Stomach (tissue), 4 donors: ENCODE measurements at regions not wholly inside any gene's neighbourhood (a gene's known extent, or its start where the extent isn't known, plus 50 kb on each side); places are given as distances from the start of the nearest gene placed in this dataset.

ENCODE experiments used
- small RNA-seq, 4 donors: library from RNA; depleted of rRNA; stranded (forward); fragments of <200 nt; gene quantifications; one replicate each; pipeline ENCODE3, GENCODE V24; 2016

Small RNA genes in the stretch of these regions (small RNA-seq; reads per million reads assigned to genes)
- gene RN7SKP279 = 0 reads per million in 4 donors
